RPMI7951 (cell line): ENCODE measurements at regions not wholly inside any gene's neighbourhood (a gene's known extent, or its start where the extent isn't known, plus 50 kb on each side); places are given as distances from the start of the nearest gene placed in this dataset.

Experiments
- DNase-seq: peaks from one replicate; pipeline ENCODE4 v3.0.0-alpha.2; 2012; ENCODE audit warnings: low read depth

- peak; percentile 55 for DNase-seq
Measured at GRCh38 chr6:99868074-99868702, 125.8 kb downstream of the MCHR2 start.
